Kasumi-1 (cell line): ENCODE measurements at regions not wholly inside any gene's neighbourhood (a gene's known extent, or its start where the extent isn't known, plus 50 kb on each side); places are given as distances from the start of the nearest gene placed in this dataset.

Experiments used
- DNase-seq, 2 experiments: peaks; one replicate each; lab custom pipeline; 2025; lab: John Stamatoyannopoulos, UW

DNA sequence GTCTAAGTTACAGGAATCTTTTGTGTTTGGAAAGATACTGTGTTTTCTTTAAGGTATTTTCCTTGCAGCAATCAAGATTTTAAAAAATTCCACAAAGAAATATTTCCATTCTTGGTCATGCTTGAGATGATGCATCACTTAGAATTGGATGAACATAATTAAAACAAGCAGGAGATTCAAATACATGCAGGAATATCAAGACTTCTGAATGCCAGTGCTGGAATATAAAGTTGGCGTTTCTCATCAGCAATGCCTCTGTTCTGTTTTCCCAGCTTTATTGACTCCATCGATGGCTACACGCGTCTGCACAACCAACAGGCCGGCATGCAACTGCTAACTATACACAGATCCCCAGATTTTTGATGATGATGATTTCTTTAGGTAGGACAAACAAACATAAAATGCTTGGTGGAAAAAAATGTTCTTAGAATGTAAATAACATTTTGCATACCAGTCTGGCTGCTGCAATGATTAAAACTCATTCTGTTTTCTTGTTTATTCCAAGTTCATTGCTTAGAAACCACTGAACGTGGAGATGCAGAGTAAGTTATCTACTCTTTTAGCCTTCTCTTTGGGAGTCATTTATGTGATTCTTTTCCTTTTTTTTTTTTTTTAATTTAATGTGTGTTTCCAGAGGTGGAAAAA is 91.3 kb upstream of the FAM171A1 start:
- no peak for DNase-seq

DNA sequence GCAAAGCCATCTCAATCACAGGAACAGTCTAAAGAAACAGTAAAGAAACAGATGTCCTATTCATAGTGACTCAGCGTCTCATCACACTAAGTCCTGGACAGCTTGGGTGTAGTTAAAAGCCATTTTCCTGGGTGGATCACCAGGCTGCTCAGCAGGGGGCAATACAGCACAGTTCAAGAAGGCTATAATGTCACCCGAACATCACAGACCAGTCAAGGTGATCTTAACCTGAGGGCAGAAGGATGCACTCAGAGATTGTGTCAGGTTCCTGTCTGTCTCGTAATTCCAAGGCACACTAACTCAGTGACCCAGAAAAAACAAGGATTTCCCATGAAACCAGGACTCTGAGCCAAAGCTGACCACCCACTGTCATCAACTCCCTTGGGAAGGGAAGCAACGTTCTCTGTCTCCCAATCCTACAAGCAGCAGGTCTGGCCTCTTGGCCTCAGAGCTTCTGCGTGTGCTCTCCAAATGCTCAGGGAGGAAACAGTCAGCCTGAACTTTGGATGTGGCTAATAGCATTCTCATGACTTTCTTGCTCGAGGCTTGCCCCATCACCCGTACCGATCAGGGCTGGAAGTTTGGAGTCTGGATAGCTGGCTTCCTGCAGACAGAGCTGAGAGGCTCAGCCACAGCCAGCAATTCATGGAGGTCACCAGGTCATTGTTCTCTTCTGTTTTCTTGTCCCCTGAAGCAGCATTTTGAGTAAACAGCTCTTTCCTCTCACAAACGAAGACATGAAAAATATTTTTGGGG is 90.4 kb upstream of the FAM171A1 start:
- no peak for DNase-seq

DNA sequence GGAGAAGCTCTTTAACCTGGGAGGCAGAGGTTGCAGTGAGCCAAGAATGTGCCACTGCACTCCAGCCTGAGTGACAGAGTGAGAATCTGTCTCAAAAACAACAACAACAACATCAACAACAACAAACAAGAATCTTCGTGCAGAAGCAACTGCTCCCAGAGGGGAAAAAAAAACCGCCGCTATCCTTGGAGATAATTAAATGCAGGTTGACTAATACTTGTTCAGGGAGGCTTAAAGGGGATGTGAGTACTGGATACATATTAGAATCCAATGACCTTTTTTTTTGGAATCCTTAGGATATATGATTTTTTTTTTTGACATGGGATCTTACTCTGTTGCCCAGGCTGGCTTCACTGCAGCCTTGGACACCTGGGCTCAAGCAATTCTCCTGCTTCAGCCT is 89.6 kb upstream of the FAM171A1 start:
- DNase-seq = no peak

DNA sequence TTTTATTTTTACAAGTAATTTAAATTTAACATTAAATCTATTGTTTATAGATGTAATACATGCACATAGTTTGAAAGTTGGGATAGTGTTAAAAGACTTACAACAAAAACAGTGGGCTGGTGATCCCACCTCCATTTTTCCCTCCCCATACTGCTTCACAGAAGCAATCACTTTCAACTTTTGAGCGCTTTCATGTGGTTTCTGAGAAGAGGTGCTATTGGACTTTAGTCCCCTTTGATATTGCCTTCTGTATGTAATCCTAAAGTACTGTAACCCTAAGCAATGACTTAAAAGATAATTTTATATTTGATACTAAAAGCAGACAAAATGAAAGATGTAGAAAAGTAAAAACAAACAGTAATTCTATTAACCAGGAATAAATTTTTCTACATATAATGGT is 88.1 kb upstream of the FAM171A1 start:
- DNase-seq = no peak

DNA sequence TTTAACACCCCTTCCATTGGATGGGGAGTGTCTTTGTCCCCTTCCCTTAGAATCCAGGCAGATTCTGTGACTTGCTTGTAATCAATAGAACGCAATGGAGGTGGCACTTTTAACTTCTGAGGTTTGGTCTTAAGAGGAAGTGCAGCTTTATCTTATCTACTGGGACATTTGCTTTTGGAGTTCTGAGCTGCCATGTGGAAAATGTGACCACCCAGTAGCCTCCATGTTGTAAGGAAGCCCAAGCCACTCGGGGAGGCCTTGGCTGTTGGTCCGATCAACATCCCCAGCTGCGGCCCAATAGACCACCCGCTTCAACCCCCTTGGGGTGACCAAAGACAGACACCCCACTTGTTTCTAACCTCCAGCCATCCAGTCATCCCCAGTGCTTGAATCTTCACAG is 86.3 kb upstream of the FAM171A1 start:
- DNase-seq = no peak

DNA sequence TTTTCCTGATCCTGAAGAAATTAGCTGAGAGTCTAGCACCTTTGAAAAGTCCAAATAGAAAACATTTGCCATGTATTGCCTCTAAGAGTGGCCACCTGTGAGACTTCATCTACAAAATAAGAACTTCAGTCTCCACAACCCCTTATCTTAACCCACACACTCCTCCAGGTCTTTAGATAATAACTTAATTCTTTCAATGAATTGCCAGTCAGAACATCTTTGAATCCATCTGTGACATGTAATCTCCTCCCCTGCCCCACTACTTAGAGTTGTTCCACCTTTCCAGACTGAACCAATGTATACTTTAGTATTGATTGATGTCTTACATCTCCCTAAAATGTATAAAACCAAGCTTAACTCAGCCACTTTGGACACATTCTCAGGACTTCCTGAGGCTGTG is 84.4 kb upstream of the FAM171A1 start:
- no peak for DNase-seq

DNA sequence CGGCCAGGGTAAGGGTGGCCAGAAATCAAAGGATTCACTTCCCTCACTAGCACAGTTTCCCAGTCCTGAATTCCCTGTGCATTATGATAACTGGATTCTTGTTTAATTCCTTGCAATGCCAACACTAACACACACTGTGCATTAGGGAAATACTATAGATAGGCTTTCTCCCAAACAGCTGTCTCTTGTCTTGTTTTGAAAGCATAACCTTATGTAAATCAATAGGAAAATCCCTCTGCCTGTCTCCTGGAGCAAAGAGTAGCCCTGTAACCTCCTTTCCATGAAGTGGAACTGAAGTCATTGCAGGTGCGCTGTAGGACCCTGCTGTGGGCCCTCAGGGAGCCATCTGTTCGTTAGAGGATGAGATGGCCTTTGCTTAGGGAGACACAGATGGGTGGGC is 82.8 kb upstream of the FAM171A1 start:
- DNase-seq = no peak

DNA sequence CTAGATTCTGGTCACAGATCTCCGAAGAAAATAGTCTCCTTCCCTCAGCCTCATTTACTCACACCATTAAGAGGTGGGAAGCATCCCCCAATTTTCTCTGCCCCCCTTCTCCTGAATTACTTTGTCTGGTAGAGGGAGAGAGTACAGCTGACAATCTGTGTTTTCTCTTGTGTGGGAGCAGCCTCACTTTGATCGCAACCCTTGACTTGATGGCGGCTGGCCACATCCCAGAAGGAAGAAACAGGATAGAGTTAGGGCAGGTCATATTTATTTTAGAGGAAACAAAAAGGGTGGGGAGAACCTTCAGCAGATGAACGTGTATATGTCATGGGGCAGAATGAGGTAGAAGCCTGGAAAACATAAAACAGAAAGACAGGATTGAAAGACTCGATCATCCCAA is 82.4 kb upstream of the FAM171A1 start:
- DNase-seq = no peak

DNA sequence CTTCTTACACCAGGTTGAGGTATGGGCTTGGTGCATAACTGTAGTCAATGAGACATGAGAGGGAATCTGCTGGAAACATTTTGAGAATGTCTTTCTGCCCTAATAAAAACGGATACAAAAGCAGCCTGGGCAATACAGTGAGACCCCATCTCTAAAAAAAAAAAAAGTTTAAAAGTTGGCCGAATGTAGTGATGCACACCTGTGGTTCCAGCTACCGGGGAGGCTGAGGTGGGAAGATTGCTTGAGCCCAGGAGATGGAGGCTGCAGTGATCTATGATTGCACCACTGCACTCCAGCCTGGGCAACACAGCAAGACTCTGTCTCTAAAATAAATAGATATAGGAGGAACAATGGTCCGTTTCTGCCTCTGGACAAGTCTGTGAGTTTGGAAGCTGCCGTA is 81.5 kb upstream of the FAM171A1 start:
- DNase-seq = no peak

DNA sequence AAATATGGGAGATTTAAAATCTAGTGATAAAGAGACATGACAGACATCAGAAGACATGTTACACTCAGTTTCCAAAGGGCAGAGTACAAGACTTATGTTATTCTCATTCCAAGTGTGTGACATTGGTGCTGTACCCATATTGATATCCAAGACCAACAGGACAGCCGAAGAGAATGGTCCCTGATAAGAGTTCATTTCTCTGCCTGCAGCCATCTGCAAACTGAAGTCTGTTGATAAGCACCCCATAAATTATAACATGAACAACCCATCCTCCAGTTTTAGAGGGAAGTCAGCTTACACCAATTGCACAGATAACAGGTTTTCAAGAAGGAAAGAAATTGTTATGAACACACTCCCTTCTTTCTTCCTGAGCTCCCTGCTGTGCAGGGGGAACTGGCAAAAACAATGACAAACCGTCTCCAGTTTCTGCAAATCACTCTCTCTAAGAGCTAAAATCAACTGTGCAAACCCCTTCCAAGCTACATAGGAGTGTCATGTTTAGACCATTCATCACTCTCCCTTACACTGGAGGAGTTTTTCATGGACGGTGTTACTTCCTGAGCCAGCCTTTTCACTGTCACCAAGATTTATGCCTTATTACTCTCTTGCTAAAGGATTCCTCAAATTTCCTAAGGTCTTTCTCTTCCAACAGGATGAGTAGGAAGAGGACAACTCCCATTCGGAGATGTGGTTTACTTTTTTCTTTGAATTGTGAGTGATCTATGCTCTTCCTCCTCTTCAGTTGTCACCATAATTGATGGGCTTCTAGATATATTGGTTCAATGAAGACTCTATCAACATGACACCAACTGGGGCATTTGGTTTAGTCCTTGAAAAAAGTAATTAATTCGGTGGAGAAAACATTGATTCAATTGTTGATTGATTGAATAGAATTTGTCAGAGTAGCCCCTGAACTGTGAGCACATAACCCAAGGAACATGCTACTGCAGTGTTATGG is 80.3 kb upstream of the FAM171A1 start:
- no peak for DNase-seq

DNA sequence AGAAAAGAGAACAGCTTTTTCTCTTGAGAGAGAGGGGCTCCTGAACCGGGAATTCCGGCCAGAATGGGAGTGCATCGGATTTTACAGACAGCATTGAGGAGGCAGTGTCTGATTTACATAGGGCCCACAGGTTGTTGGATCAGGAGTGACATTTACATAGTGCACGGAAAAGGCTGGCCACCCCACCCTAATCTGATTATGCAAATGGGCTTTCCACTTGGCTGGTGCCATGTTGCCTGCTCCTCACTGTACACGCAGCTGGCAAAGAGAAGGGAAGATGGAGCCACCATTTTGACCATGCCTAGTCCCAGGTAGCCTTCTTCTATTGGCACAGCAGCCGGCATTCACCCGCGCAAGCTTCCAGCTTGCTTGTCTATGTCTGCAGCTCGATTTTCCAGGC is 77.5 kb upstream of the FAM171A1 start:
- no peak for DNase-seq

DNA sequence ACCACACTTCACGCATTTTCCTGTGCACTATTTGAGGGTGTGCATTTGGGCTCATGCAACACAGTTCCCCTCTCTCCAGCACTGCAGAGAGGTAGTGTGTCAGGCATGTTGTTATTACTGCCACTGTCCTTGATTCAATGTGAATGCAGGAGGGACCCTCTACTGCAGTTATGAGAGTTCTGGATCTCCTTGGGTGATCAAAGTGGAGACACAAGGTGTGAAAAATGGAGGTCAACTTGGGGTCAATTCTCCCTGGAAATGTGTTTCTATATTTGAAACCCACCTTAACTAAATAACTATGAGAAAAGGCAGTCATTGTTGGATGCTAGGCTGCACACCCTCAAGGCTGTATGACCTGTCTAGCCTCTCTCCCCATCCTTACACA is 73.9 kb upstream of the FAM171A1 start:
- DNase-seq = no peak

DNA sequence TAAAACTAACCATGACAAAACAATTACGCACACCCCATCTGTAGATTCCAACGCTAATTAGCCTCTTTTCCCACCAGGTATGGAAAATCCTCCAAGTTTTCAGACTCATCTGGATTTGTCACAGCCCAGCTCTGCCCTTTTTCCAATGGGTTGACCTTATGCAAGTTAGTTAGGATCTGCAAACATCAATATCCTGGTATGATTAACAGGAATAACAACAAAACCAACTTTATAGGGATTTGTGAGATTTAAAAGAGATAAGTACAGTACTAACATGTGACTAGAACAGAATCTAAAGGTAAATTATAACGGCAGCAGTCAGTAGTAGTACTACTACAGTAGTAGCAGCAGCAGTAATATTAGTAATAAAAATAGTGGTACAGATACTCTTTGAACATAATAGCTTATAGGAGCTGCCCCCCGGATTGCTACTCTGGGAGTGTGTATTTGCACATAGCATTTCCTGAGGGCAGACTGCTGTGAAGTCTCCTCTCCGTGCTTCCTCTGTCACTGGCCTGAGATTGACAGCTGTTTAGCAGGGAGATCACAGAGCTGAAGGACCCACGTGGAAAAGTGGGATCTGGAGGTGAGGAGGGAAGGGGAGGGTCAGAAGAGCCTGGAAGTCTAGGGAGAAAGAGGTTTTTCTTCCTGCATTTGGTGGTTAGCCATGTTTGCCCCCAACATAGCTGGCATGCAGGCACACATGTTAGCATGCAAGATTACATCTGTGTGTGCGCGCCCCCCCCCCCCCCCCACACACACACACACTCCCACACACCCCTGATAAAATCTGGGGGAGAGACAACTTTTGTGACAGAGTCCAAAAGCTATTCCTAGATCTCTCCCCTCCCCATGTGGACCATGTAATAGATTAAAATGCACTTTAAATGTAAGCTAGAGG is 73.3 kb upstream of the FAM171A1 start:
- no peak for DNase-seq

DNA sequence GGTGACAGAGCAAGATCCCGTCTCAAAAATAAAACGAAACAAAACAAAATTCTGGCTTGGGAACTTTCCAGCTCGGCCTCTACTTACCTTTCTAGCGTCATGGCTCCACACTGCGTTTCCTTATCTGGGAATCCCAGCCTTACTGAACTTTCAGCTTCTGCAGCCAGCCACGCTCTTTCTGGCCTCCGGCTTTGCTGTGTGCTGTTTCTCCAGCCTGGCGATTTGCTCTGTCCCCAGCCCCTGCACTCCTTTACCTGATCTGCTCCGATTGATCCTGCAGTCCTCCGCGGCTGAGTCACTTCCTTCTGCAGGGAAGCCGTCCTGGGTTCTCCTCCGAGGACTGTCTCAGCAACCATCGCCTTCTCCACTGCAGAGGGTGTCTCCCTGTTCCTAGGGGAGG is 71.0 kb upstream of the FAM171A1 start:
- DNase-seq = no peak

DNA sequence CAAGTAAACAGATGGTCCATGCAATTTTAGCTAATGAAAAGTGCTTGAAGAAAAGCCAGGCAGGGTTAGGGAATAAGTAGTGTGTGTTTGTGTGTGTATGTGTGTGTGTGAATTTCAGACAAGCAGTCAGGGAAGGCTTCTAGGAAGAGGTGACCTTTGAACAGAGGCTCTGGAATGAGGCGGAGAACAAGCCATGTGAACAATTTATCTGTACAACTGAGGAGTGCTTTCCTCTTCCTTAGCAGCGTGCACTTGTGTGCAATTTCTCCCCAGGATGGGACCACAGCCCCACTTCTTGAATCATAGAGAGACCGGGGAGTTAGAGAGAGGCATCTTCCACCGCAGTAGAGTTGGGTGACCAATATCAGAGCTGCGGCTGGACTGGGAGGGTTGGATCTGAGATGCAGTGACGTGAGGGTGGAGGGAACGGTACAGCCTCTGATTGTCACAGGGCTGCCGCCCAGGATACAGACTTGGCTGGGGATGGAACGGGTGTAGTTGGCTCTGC is 69.2 kb upstream of the FAM171A1 start:
- DNase-seq = no peak

DNA sequence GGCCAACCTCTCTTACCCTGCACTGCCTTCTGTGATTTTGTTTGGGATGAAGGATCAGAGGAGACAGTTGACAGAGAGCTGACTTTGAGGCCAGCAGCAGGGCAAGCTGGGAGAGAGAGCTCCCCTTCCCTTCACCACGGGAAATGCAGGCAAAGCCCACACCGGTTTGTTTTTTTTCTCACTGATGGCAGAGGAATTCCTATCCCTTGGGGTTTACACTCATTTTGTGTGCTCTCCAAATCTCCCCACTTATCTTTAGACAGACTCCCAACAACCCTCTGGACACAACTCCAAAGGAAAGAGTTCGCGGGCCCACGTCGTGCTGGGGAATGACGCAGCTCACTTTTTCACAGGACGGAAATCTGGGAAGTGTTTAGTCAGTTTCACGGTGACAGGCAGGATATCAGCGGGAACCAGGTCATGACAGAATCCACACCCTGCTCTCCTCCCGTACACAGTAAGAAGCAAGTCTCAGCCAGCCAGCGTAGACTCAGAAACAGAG is 68.3 kb upstream of the FAM171A1 start:
- DNase-seq = no peak

DNA sequence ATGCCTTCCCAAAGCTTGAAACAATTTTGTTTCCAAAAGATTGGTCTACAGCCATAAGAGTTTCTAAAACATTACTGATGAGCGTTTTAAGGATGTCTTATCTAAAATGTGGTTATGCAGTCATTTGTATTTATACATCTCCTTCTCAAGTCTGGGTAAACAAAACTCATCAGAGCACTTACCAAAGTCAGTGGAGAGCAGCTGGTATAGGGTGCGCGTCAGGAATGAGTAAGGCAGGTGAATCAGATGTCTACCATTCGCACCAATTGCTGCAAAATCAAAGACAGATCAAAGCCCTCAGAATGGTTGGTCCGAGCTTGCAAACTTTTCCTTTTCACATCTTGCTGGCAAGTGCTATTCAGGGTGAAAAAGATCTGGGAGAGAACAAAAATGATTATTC is 65.6 kb upstream of the FAM171A1 start:
- DNase-seq = no peak

DNA sequence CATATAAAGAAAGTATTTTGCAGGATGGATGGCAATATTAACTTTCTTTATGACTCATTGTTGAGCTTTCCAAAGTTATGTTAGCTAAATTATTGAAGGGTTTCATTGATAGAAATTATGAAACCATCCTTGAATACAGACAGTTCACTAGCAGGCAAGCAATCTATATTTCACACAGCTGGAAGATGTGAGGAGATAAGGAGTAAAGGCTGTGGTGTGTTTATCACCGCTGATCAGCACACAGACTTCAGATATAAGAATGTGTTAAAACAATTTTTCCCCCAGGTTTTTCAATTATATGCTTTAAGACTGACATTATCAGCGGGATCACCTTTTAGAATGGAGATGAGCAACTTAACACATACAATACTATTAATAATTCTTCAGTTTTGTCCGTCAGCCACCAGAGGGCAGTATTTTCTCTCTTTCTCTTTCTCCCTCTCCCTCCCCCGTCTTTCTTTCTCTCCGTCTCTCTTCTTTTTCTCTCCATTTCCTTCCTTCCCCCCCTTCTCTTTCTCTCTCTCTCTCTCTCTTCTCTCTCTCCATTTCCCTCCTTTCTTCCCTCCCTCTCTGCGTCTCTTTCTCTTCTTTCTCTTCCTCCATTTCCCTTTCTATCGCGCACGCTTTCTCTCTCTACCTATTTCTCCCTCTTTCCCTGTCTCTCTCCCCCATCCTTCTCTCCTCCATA is 62.9 kb upstream of the FAM171A1 start:
- peak; percentile 72 to 77 for DNase-seq

DNA sequence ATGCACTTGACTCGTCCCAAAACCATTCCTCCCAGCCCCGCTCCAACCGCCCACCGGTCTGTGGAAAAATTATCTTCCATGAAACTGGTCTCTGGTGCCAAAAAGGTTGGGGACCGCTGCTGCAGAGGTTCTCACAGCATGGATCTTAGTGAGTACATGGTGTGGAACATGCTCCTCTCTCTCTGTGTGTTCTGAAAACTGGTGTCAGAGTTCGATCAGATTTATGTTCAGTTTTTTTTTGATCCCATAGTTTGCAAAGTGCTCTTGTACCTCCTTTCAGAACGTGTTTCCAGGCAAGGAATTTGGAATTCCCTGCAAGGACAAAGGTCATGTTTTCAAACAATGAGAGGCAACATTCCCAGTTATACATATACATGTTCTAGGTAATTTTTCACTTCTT is 61.2 kb upstream of the FAM171A1 start:
- no peak for DNase-seq

DNA sequence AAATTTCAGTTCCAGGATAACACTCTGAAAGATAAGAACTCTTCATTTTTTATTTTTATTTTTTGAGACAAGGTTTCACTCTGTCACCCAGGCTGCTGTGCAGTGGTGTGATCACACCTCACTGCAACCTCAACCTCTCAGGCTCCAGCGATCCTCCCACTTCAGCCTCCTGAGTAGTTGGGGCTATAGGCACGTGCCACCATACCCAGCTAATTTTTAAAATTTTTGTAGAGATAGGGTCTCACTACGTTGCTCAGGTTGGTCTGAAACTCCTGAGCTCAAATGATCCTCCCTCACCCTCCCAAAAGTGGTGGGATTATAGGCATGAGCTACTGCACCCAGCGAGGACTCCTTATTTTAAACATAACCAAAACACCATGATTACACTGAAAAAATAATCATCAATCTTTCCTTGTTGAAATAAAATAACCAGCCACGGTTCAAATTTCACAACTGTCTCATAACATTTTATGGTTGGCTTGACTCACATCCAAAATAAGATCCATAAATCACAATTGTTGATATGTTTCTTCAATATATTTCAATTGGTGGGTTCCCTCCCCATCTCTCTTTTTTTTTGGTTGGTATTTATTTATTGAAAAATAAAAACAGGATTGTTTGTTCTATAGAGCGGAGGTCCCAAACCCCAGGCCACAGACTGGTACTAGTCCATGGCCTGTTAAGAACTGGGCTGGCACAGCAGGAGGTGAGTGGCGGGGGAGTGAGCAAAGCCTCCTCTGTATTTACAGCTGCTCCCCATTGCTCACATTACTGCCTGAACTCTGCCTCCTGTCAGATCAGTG is 60.1 kb upstream of the FAM171A1 start:
- DNase-seq = no peak
